Mucosa of descending colon (tissue), 3 donors: ENCODE measurements at regions not wholly inside any gene's neighbourhood (a gene's known extent, or its start where the extent isn't known, plus 50 kb on each side); places are given as distances from the start of the nearest gene placed in this dataset.

Experiments used
- ATAC-seq: fragments of 200-7000 bp; cut with Tn5 transposase; one replicate; pipeline ENCODE4 v1.9.1; 2020; ENCODE audit warnings: mild to moderate bottlenecking, moderate library complexity
- DNase-seq, 3 donors: peaks; one replicate each; pipeline ENCODE4 v3.0.0-alpha.2; 2020
- H3K36me3 ChIP-seq: fragments of 200-600 bp; one replicate; pipeline ENCODE4 v1.8.0; 2021; ENCODE audit warnings: low read depth, mild to moderate bottlenecking
- H3K4me1 ChIP-seq: fragments of 200-600 bp; one replicate; pipeline ENCODE4 v1.8.0; 2021; ENCODE audit warnings: low read depth, mild to moderate bottlenecking
- H3K4me3 ChIP-seq: fragments of 200-600 bp; one replicate; pipeline ENCODE4 v1.8.0; 2021; ENCODE audit warnings: mild to moderate bottlenecking
- H3K9me3 ChIP-seq: fragments of 200-600 bp; one replicate; pipeline ENCODE4 v1.8.0; 2021; ENCODE audit warnings: mild to moderate bottlenecking
- intact Hi-C, 2 donors: fragments of 100-400 bp; cut with DNase I in 1 of 2; cut with micrococcal nuclease in 1 of 2; formaldehyde crosslinking; loops; one replicate each; pipeline versions ENCODE4 v1.11.0 to v1.11.1; 2022; cut with DNase I, micrococcal nuclease
- TF ChIP-seq, protein P1 (sequence below): fragments of 200-600 bp; IDR thresholded peaks from one replicate; pipeline ENCODE4 v1.8.0; 2022; ENCODE audit warnings: antibody characterized with exemption, mild to moderate bottlenecking
- donor health status: DM: no; HTN: no; CAD: no; lungs with moderate emphysema.
- donor health status: DM: no; HTN: no; CAD: no.
- donor health status: DM: no; HTN: yes; CAD: no.

DNA sequence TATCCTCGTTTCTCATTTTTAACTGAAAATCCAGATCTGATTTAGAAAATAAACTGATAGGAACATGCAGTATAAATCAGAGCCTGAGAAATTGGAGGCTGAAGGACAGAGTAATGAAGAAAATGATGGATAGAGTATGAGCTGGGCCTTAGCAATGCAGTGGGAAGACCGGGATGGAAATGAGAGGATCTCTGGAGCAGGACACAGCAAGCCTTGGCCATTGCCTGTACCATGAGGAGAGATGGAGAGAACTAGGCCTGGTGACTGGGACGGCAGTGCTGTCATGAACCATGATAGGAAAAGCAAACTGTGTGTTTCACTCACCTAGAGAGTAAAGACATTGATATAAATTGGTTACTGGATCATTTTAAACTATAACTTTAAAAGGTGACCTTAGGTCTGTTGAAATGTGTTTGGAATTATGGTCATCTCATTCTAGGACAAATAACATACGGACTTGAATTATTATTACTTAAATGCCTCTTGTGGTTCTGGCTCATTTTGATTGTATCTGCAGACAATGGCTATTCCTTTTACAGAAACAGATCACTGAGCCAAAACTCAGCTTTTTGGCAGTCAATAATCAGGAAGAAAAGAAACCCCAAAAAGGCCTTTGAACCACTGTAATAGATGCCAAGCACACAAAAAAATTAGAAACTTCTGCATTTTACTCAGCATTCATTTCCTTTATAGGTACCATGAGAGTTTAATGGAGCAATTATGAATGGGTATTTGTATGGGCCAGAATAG lies 251.9 kb upstream of the PRKD1 start:
- intact Hi-C loops, result no loop called here
- ATAC-seq (no peak), DNase-seq (no peak)
- no peaks in the 10 kb centered on the region for H3K9me3 ChIP-seq
- H3K4me3 ChIP-seq, result no peak overlapping the region
- H3K36me3 ChIP-seq, result no peaks in the 10 kb centered on the region
- no peaks in the 10 kb centered on the region for H3K4me1 ChIP-seq
- TF ChIP-seq, protein P1, sequence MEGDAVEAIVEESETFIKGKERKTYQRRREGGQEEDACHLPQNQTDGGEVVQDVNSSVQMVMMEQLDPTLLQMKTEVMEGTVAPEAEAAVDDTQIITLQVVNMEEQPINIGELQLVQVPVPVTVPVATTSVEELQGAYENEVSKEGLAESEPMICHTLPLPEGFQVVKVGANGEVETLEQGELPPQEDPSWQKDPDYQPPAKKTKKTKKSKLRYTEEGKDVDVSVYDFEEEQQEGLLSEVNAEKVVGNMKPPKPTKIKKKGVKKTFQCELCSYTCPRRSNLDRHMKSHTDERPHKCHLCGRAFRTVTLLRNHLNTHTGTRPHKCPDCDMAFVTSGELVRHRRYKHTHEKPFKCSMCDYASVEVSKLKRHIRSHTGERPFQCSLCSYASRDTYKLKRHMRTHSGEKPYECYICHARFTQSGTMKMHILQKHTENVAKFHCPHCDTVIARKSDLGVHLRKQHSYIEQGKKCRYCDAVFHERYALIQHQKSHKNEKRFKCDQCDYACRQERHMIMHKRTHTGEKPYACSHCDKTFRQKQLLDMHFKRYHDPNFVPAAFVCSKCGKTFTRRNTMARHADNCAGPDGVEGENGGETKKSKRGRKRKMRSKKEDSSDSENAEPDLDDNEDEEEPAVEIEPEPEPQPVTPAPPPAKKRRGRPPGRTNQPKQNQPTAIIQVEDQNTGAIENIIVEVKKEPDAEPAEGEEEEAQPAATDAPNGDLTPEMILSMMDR, result no peak

DNA sequence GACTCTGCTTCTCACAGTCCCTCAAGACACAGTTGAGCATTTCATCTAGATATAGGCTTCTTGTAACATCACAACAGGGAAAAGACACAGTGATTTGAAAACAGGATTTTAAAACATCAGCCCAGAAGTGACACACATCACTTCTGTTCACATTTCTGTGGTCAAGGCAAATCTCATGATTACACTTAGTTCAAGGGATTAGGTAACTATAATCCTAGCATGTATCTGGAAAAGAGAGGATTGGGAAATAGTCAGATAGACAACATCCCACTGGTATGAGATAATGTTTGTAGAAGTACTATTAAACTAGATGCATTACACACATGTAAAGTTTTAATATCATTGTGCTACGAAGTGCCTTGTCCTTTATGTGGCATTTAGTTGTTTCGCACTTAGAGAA lies 252.6 kb upstream of the PRKD1 start:
- intact Hi-C loops, result no loop called here

DNA sequence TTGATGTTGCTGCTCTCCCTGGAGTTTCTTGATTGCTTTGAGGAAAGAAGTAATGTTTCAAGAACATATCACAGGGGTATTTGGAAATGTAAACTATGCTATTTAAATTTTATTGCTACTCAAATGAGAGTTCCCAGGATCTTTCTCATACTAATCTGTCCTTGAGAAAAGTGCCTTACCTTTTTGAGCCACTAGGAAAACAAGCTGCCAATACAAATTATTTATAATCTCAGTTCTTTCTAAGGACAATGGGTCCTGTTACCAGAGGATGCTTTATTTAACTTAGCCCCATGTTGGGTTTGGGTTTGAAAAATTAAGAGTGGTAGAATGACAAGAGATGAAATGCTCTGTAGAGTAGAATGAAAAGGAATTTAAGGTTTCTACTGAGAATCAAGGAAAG lies 258.2 kb upstream of the PRKD1 start:
- no peak for ATAC-seq
- DNase-seq, result no peak
- no peaks in the 10 kb centered on the region for H3K4me1 ChIP-seq
- H3K4me3 ChIP-seq, result no peak overlapping the region
- no peaks in the 10 kb centered on the region for H3K36me3 ChIP-seq
- H3K9me3 ChIP-seq, result no peaks in the 10 kb centered on the region
- TF ChIP-seq, protein P1, result no peak
- intact Hi-C loops, result no loop called here

More for the DNA sequence above, 252.6 kb upstream of the PRKD1 start:
- no peaks in the 10 kb centered on the region for H3K9me3 ChIP-seq
- TF ChIP-seq, protein P1, result no peak
- ATAC-seq (no peak), DNase-seq (no peak)
- no peaks in the 10 kb centered on the region for H3K36me3 ChIP-seq
- no peak overlapping the region for H3K4me3 ChIP-seq
- H3K4me1 ChIP-seq, result no peaks in the 10 kb centered on the region

- Histone ChIP-seq H3K36me3 (no peaks in the 10 kb centered on the region), H3K9me3 (no peaks in the 10 kb centered on the region), H3K4me1 (no peaks in the 10 kb centered on the region), H3K4me3 (no peak overlapping the region)
- DNase-seq, result no peak
- intact Hi-C loops, result no loop called here
- TF ChIP-seq, protein P1, result no peak
- no peak for ATAC-seq
Measured at GRCh38 chr14:30191639-30192279, 264.1 kb upstream of the PRKD1 start.

DNA sequence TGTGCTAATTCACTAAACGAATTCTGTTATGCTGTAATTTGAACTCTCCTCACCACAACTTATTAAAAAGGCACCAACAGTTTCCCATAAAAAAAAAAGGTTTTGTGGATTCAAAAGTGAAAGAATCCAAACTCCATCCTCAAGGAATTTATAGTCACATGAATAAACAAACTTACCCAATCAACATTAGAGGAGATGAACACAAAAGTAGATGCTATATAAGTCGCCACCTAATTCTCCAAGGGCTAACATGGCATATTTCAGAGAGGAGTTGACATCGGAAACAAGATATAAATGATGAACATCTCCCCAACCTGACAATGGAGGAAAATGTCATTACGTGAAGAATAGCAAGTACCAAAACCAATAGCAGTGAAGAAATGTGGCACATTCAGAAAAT lies 265.5 kb upstream of the PRKD1 start:
- TF ChIP-seq, protein P1, result no peak
- DNase-seq, result no peak
- intact Hi-C loops, result no loop called here
- ATAC-seq, result no peak
- no peaks in the 10 kb centered on the region for H3K4me1 ChIP-seq
- no peaks in the 10 kb centered on the region for H3K36me3 ChIP-seq
- H3K9me3 ChIP-seq, result no peaks in the 10 kb centered on the region
- no peak overlapping the region for H3K4me3 ChIP-seq
